H9 (cell line): ENCODE measurements at regions not wholly inside any gene's neighbourhood (a gene's known extent, or its start where the extent isn't known, plus 50 kb on each side); places are given as distances from the start of the nearest gene placed in this dataset.

Experiments used
- DNase-seq: peaks from one replicate; pipeline ENCODE4 v3.0.0-alpha.2; 2017
- H2AFZ ChIP-seq: one replicate; pipeline ENCODE4 v1.6.1; 2013; ENCODE audit warnings: mild to moderate bottlenecking, low read length, control low read depth, moderate library complexity
- H2AK5ac ChIP-seq: 2 replicates; pipeline ENCODE4 v1.6.1; 2013; ENCODE audit warnings: low read length, control low read depth, mixed read lengths; ENCODE audit not compliant: insufficient read length
- H2BK120ac ChIP-seq: one replicate; pipeline ENCODE4 v1.6.1; 2013; ENCODE audit warnings: low read depth, mild to moderate bottlenecking, low read length, control low read depth, inconsistent platforms; ENCODE audit not compliant: poor library complexity, severe bottlenecking
- H2BK12ac ChIP-seq: 2 replicates; pipeline ENCODE4 v1.6.1; 2013; ENCODE audit warnings: low read length, control low read depth, mixed read lengths, low read depth; ENCODE audit not compliant: insufficient read length
- H2BK15ac ChIP-seq: 2 replicates; pipeline ENCODE4 v1.6.1; 2013; ENCODE audit warnings: low read depth, low read length, control low read depth
- H2BK20ac ChIP-seq: one replicate; pipeline ENCODE4 v1.6.1; 2013; ENCODE audit warnings: low read depth, mild to moderate bottlenecking, low read length, control low read depth, inconsistent platforms; ENCODE audit not compliant: poor library complexity, severe bottlenecking
- H2BK5ac ChIP-seq: 2 replicates; pipeline ENCODE4 v1.6.1; 2013; ENCODE audit warnings: low read length, control low read depth, mixed read lengths; ENCODE audit not compliant: insufficient read length
- H3K14ac ChIP-seq: 2 replicates; pipeline ENCODE4 v1.6.1; 2013; ENCODE audit warnings: low read length, control low read depth; ENCODE audit not compliant: insufficient read depth
- H3K18ac ChIP-seq: 2 replicates; pipeline ENCODE4 v1.6.1; 2013; ENCODE audit warnings: low read depth, mild to moderate bottlenecking, mixed read lengths, low read length, control low read depth; ENCODE audit not compliant: insufficient read length
- H3K23ac ChIP-seq: 2 replicates; pipeline ENCODE4 v1.6.1; 2013; ENCODE audit warnings: low read length, control low read depth, mixed read lengths, low read depth; ENCODE audit not compliant: insufficient read length
- H3K23me2 ChIP-seq: 2 replicates; pipeline ENCODE4 v1.6.1; 2013; ENCODE audit warnings: low read depth, mild to moderate bottlenecking, mixed read lengths, low read length, control low read depth; ENCODE audit not compliant: insufficient read length, poor library complexity, severe bottlenecking
- H3K27ac ChIP-seq: 2 replicates; pipeline ENCODE4 v1.5.1; 2013; ENCODE audit warnings: low read length, control low read depth, mixed read lengths, low read depth; ENCODE audit not compliant: insufficient read length
- H3K27me3 ChIP-seq: 2 replicates; pipeline ENCODE4 v1.6.1; 2013; ENCODE audit warnings: low read length, control low read depth, inconsistent platforms; ENCODE audit not compliant: insufficient read depth
- H3K4ac ChIP-seq: 2 replicates; pipeline ENCODE4 v1.6.1; 2013; ENCODE audit warnings: low read depth, mild to moderate bottlenecking, control low read depth, inconsistent platforms, low read length, moderate library complexity
- H3K4me1 ChIP-seq: 2 replicates; pipeline ENCODE4 v1.6.1; 2013; ENCODE audit warnings: low read length, control low read depth, inconsistent platforms; ENCODE audit not compliant: insufficient read depth
- H3K4me2 ChIP-seq: 2 replicates; pipeline ENCODE4 v1.6.1; 2013; ENCODE audit warnings: low read length, control low read depth, mixed read lengths; ENCODE audit not compliant: insufficient read length, insufficient read depth
- H3K56ac ChIP-seq: 2 replicates; pipeline ENCODE4 v1.6.1; 2013; ENCODE audit warnings: low read depth, mild to moderate bottlenecking, mixed read lengths, low read length, control low read depth; ENCODE audit not compliant: insufficient read length
- H3K79me1 ChIP-seq: 2 replicates; pipeline ENCODE4 v1.6.1; 2013; ENCODE audit warnings: low read depth, mild to moderate bottlenecking, moderate library complexity, low read length, control low read depth, inconsistent platforms; ENCODE audit not compliant: insufficient read depth, poor library complexity, severe bottlenecking
- H3K79me2 ChIP-seq: 2 replicates; pipeline ENCODE4 v1.6.1; 2013; ENCODE audit warnings: low read length, control low read depth, inconsistent platforms; ENCODE audit not compliant: insufficient read depth
- H3K9ac ChIP-seq: 2 replicates; pipeline ENCODE4 v1.6.1; 2013; ENCODE audit warnings: low read length, control low read depth, mixed read lengths; ENCODE audit not compliant: insufficient read length; ENCODE audit errors: extremely low read depth
- H3K9me3 ChIP-seq: one replicate; pipeline ENCODE4 v1.6.1; 2013; ENCODE audit warnings: low read depth, low read length, inconsistent platforms; ENCODE audit not compliant: control insufficient read depth
- H3T11ph ChIP-seq: one replicate; pipeline ENCODE4 v1.6.1; 2013; ENCODE audit warnings: mild to moderate bottlenecking, low read length, control low read depth, inconsistent platforms
- H4K20me1 ChIP-seq: one replicate; pipeline ENCODE4 v1.6.1; 2013; ENCODE audit not compliant: control insufficient read depth, insufficient read length, insufficient read depth
- H4K5ac ChIP-seq: 2 replicates; pipeline ENCODE4 v1.6.1; 2013; ENCODE audit warnings: low read depth, mild to moderate bottlenecking, mixed read lengths, low read length, control low read depth; ENCODE audit not compliant: insufficient read length
- H4K8ac ChIP-seq: replicated peaks from 2 replicates; pipeline ENCODE4 v1.6.1; 2013; ENCODE audit warnings: low read length, control low read depth, mixed read lengths, low read depth; ENCODE audit not compliant: insufficient read length
- H4K91ac ChIP-seq: 2 replicates; pipeline ENCODE4 v1.6.1; 2013; ENCODE audit warnings: low read depth, mild to moderate bottlenecking, moderate library complexity, mixed read lengths, low read length, control low read depth; ENCODE audit not compliant: insufficient read length
- H3K27ac Mint-ChIP-seq, 3 experiments: 2 replicates in 2 of 3; 3 replicates in 1 of 3; pipeline ENCODE4 v1.8.0; 2020 to 2021; ENCODE audit warnings: mixed read lengths in 3 of 3, mild to moderate bottlenecking in 1 of 3, moderate library complexity in 1 of 3
- H3K27me3 Mint-ChIP-seq: 2 replicates; pipeline ENCODE4 v1.8.0; 2021; ENCODE audit warnings: low read depth, mild to moderate bottlenecking, moderate library complexity, mixed read lengths
- H3K36me3 Mint-ChIP-seq, 3 experiments: 2 replicates in 2 of 3; 3 replicates in 1 of 3; pipeline ENCODE4 v1.8.0; 2020 to 2021; ENCODE audit warnings: low read depth in 3 of 3, mixed read lengths in 3 of 3; ENCODE audit not compliant: insufficient read depth in 1 of 3
- H3K4me1 Mint-ChIP-seq, 2 experiments: 2 replicates each; pipeline ENCODE4 v1.8.0; 2020; ENCODE audit warnings: mixed read lengths in 2 of 2
- H3K4me3 Mint-ChIP-seq, 2 experiments: 2 replicates in 1 of 2; 3 replicates in 1 of 2; pipeline ENCODE4 v1.8.0; 2020 to 2021; ENCODE audit warnings: mild to moderate bottlenecking in 2 of 2, mixed read lengths in 2 of 2, moderate library complexity in 1 of 2
- H3K9me3 Mint-ChIP-seq, 2 experiments: 2 replicates in 1 of 2; 3 replicates in 1 of 2; pipeline ENCODE4 v1.8.0; 2020; ENCODE audit warnings: mild to moderate bottlenecking in 2 of 2, mixed read lengths in 2 of 2, moderate library complexity in 1 of 2
- CTCF ChIP-seq: fragments of 200-600 bp; sonication (generic); conservative IDR thresholded peaks from 3 replicates; pipeline ENCODE4 v1.8.0; 2021; ENCODE audit warnings: antibody characterized with exemption, mild to moderate bottlenecking
- WGBS: extraction: QIAGEN DNeasy Blood & Tissue Kit; methylation state at CpG from one replicate; pipeline ENCODE4 v1.1.7; 2013; ENCODE audit warnings: missing lambda C conversion rate, low lambda C conversion rate, mixed read lengths; ENCODE audit not compliant: insufficient read length; ENCODE audit errors: extremely low coverage; 5-methylcytosine and 5-hydroxymethylcytosine counted together

DNA sequence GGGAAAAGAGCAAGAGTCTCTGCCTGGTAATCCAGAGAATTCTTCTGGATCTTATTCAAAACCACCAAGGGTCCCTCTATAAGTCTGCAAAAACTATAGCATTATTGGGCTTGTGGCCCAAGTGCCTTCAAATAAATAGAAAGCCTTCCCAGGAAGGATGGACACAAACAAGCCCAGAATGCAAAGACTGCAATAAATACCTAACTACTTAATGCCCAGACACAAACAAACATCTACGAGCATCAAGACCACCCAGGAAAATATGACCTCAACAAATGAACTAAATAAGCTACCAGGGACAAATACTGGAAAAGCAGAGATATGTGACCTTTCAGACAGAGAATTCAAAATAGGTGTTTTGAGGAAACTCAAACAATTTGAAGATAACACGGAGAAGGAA, 355.8 kb upstream of the GRAMD2B start:
- Histone ChIP-seq H2BK12ac (no peak overlapping the region), H4K5ac (no peak overlapping the region), H3K14ac (no peak overlapping the region), H3K18ac (no peak overlapping the region), H3T11ph (no peak overlapping the region), H4K8ac (no peak overlapping the region), H4K91ac (no peak overlapping the region), H3K23ac (no peak overlapping the region), H4K20me1 (no peaks in the 10 kb centered on the region), H3K27ac (no peak overlapping the region), H3K27me3 (no peaks in the 10 kb centered on the region), H3K79me2 (no peaks in the 10 kb centered on the region), H3K23me2 (no peaks in the 10 kb centered on the region), H3K4me1 (no peaks in the 10 kb centered on the region), H3K4ac (no peak overlapping the region), H2AK5ac (no peak overlapping the region), H2BK5ac (no peak overlapping the region), H2AFZ (no peak overlapping the region), H3K56ac (no peak overlapping the region), H2BK15ac (no peak overlapping the region), H3K9me3 (no peaks in the 10 kb centered on the region), H3K4me2 (no peak overlapping the region), H3K9ac (no peak overlapping the region), H3K79me1 (no peaks in the 10 kb centered on the region), H2BK20ac (no peak overlapping the region), H2BK120ac (no peak overlapping the region)
- no CpG with 5 or more reads among the region's 2 CpGs for WGBS
- H3K36me3 Mint-ChIP-seq, result peaks cover 4 to 13% (median 9%) of the 10 kb centered on the region in 3 experiments
- H3K27ac Mint-ChIP-seq, result peak overlapping the region in 1 of 3 experiments; percentile 82; a peak in 1 of 7 replicates
- no peak overlapping the region for H3K4me3 Mint-ChIP-seq
- no peak for TF ChIP-seq CTCF
- DNase-seq, result no peak
- no peaks in the 10 kb centered on the region for H3K4me1 Mint-ChIP-seq
- peaks cover 12 to 17% of the 10 kb centered on the region in 2 experiments for H3K9me3 Mint-ChIP-seq
- H3K27me3 Mint-ChIP-seq, result no peaks in the 10 kb centered on the region; the same call in 1 of the 2 replicates
